Spleen (tissue), 7 donors: ENCODE measurements at regions not wholly inside any gene's neighbourhood (a gene's known extent, or its start where the extent isn't known, plus 50 kb on each side); places are given as distances from the start of the nearest gene placed in this dataset.

Experiments
- POLR2A ChIP-seq, 3 donors: fragments of 450-650 bp; IDR thresholded peaks; one replicate each; pipeline ENCODE4 v1.5.1; 2017; ENCODE audit warnings: antibody characterized with exemption in 3 of 3, mild to moderate bottlenecking in 1 of 3
- POLR2AphosphoS5 ChIP-seq, 3 donors: sonication (generic); formaldehyde crosslinking; IDR thresholded peaks; one replicate each; pipeline ENCODE4 v1.5.1; 2017; ENCODE audit warnings: antibody characterized with exemption in 3 of 3
- TF ChIP-seq, protein P1 (sequence below), 11 experiments: fragments of 200-600 bp in 7 of 11; fragments of 450-650 bp in 4 of 11; sonication (generic) in 4 of 11; IDR thresholded peaks in 8 of 11; conservative IDR thresholded peaks in 3 of 11; 1 replicate in 7 of 11; 2 replicates in 4 of 11; pipeline versions ENCODE4 v1.4.0 to v1.8.0; 2016 to 2021; ENCODE audit warnings: antibody characterized with exemption in 11 of 11, inconsistent platforms in 4 of 11, mild to moderate bottlenecking in 1 of 11
- donor health status: DM: no; HTN: no; CAD: no; lungs with moderate emphysema.
- donor health status: DM: no; HTN: no; CAD: no.
- donor health status: DM: no; HTN: no; CAD: no.

GRCh38 chr7:89826121-89826520 is 328.1 kb upstream of the STEAP1 start:
- no peak for TF ChIP-seq POLR2A (IDR thresholded peaks at IDR 0.05)
- TF ChIP-seq, protein P1, sequence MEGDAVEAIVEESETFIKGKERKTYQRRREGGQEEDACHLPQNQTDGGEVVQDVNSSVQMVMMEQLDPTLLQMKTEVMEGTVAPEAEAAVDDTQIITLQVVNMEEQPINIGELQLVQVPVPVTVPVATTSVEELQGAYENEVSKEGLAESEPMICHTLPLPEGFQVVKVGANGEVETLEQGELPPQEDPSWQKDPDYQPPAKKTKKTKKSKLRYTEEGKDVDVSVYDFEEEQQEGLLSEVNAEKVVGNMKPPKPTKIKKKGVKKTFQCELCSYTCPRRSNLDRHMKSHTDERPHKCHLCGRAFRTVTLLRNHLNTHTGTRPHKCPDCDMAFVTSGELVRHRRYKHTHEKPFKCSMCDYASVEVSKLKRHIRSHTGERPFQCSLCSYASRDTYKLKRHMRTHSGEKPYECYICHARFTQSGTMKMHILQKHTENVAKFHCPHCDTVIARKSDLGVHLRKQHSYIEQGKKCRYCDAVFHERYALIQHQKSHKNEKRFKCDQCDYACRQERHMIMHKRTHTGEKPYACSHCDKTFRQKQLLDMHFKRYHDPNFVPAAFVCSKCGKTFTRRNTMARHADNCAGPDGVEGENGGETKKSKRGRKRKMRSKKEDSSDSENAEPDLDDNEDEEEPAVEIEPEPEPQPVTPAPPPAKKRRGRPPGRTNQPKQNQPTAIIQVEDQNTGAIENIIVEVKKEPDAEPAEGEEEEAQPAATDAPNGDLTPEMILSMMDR (IDR thresholded peaks at IDR 0.05 in 8 of 11, conservative IDR thresholded peaks at IDR 0.05 in 3 of 11) = no peak
- no peak for TF ChIP-seq POLR2AphosphoS5 (IDR thresholded peaks at IDR 0.05)
